Breast epithelium (tissue), 4 donors: ENCODE measurements at regions not wholly inside any gene's neighbourhood (a gene's known extent, or its start where the extent isn't known, plus 50 kb on each side); places are given as distances from the start of the nearest gene placed in this dataset.

ENCODE experiments used
- DNase-seq, 2 donors: peaks; one replicate each; pipeline ENCODE4 v3.0.0-alpha.2; 2019; ENCODE audit warnings: low spot score in 2 of 2
- H3K27ac ChIP-seq, 2 donors: fragments of 200-600 bp; sonication (generic) in 1 of 2; one replicate each; pipeline ENCODE4 v1.5.1; 2016 to 2019; ENCODE audit warnings: mild to moderate bottlenecking in 1 of 2
- H3K27me3 ChIP-seq, 2 donors: fragments of 200-600 bp; sonication (generic) in 1 of 2; one replicate each; pipeline versions ENCODE4 v1.5.1 to v1.6.0; 2017 to 2019; ENCODE audit warnings: control low read depth in 1 of 2, mild to moderate bottlenecking in 1 of 2
- H3K36me3 ChIP-seq: fragments of 200-600 bp; one replicate; pipeline ENCODE4 v1.5.1; 2019
- H3K4me1 ChIP-seq, 2 donors: fragments of 200-600 bp; sonication (generic); one replicate each; pipeline ENCODE4 v1.5.1; 2016 to 2019; ENCODE audit warnings: control low read depth in 1 of 2
- H3K4me3 ChIP-seq, 3 donors: fragments of 200-600 bp; sonication (generic); 1 replicate in 2 of 3; 2 replicates in 1 of 3; pipeline ENCODE4 v1.5.1; 2016 to 2019; ENCODE audit warnings: mild to moderate bottlenecking in 3 of 3, moderate library complexity in 2 of 3
- H3K9me3 ChIP-seq, 2 donors: fragments of 200-600 bp; sonication (generic) in 1 of 2; one replicate each; pipeline ENCODE4 v1.5.1; 2016 to 2019; ENCODE audit warnings: control low read depth in 1 of 2
- CTCF ChIP-seq, 3 donors: fragments of 450-650 bp; IDR thresholded peaks; one replicate each; pipeline ENCODE4 v1.5.1; 2016 to 2017; ENCODE audit warnings: antibody characterized with exemption in 3 of 3, mild to moderate bottlenecking in 3 of 3, moderate library complexity in 3 of 3
- POLR2A ChIP-seq: fragments of 450-650 bp; IDR thresholded peaks from one replicate; pipeline ENCODE4 v1.6.1; 2016; ENCODE audit warnings: antibody characterized with exemption, mild to moderate bottlenecking, moderate library complexity
- POLR2AphosphoS5 ChIP-seq, 3 donors: sonication (generic); formaldehyde crosslinking; IDR thresholded peaks; one replicate each; pipeline ENCODE4 v1.6.1; 2017; ENCODE audit warnings: antibody characterized with exemption in 3 of 3
- intact Hi-C: fragments of 100-400 bp; cut with DNase I; formaldehyde crosslinking; loops from one replicate; pipeline ENCODE4 v1.15.1; 2023; ENCODE audit warnings: low total_unique reads

- intact Hi-C loops: no loop called here
- no peak for TF ChIP-seq POLR2A
- TF ChIP-seq POLR2AphosphoS5 (IDR thresholded peaks at IDR 0.05): no peak
- no peak for TF ChIP-seq CTCF (IDR thresholded peaks at IDR 0.05)
- no peak overlapping the region for H3K4me3 ChIP-seq
- no peak overlapping the region for H3K27ac ChIP-seq
- H3K4me1 ChIP-seq: no peaks in the 10 kb centered on the region
- no peak for DNase-seq
- no peaks in the 10 kb centered on the region for H3K27me3 ChIP-seq
- no peaks in the 10 kb centered on the region for H3K36me3 ChIP-seq
- no peaks in the 10 kb centered on the region for H3K9me3 ChIP-seq
Observed at GRCh38 chr4:135238940-135239339, 1037.4 kb upstream of the PABPC4L start.

- H3K27ac ChIP-seq: no peak overlapping the region
- intact Hi-C loops: no loop called here
- no peak overlapping the region for H3K4me3 ChIP-seq
- TF ChIP-seq POLR2AphosphoS5 (IDR thresholded peaks at IDR 0.05) (no peak), POLR2A (no peak), CTCF (IDR thresholded peaks at IDR 0.05) (no peak)
- H3K27me3 ChIP-seq: no peaks in the 10 kb centered on the region
- DNase-seq: no peak
- no peaks in the 10 kb centered on the region for H3K4me1 ChIP-seq
- no peaks in the 10 kb centered on the region for H3K9me3 ChIP-seq
- H3K36me3 ChIP-seq: no peaks in the 10 kb centered on the region
Observed at GRCh38 chr4:135236048-135236447, 1034.5 kb upstream of the PABPC4L start.

GRCh38 chr4:135227842-135228241 lies 1026.3 kb upstream of the PABPC4L start:
- no peaks in the 10 kb centered on the region for H3K27me3 ChIP-seq
- H3K4me3 ChIP-seq: no peak overlapping the region
- no peak for TF ChIP-seq POLR2AphosphoS5 (IDR thresholded peaks at IDR 0.05)
- TF ChIP-seq CTCF (IDR thresholded peaks at IDR 0.05): no peak
- no peak for TF ChIP-seq POLR2A
- no peaks in the 10 kb centered on the region for H3K9me3 ChIP-seq
- H3K4me1 ChIP-seq: no peaks in the 10 kb centered on the region
- H3K27ac ChIP-seq: no peak overlapping the region
- intact Hi-C loops: no loop called here
- no peaks in the 10 kb centered on the region for H3K36me3 ChIP-seq
- DNase-seq: no peak

- Histone ChIP-seq H3K4me3 (no peak overlapping the region), H3K27ac (no peak overlapping the region), H3K4me1 (no peaks in the 10 kb centered on the region), H3K27me3 (no peaks in the 10 kb centered on the region), H3K36me3 (no peaks in the 10 kb centered on the region), H3K9me3 (no peaks in the 10 kb centered on the region)
- intact Hi-C loops: no loop called here
- DNase-seq: no peak
- no peak for TF ChIP-seq CTCF (IDR thresholded peaks at IDR 0.05)
- TF ChIP-seq POLR2A: no peak
- TF ChIP-seq POLR2AphosphoS5 (IDR thresholded peaks at IDR 0.05): no peak
Observed at GRCh38 chr4:135225551-135225950, 1024.0 kb upstream of the PABPC4L start.

- Histone ChIP-seq H3K27ac (no peak overlapping the region), H3K4me1 (no peaks in the 10 kb centered on the region), H3K36me3 (no peaks in the 10 kb centered on the region), H3K4me3 (no peak overlapping the region), H3K9me3 (no peaks in the 10 kb centered on the region), H3K27me3 (no peaks in the 10 kb centered on the region)
- intact Hi-C loops: no loop called here
- no peak for DNase-seq
- TF ChIP-seq POLR2A: no peak
- TF ChIP-seq POLR2AphosphoS5 (IDR thresholded peaks at IDR 0.05): no peak
- TF ChIP-seq CTCF (IDR thresholded peaks at IDR 0.05): no peak
Observed at GRCh38 chr4:135210341-135210740, 1008.8 kb upstream of the PABPC4L start.
